ENCODE measurements at regions not wholly inside any gene's neighbourhood (a gene's known extent, or its start where the extent isn't known, plus 50 kb on each side); places are given as distances from the start of the nearest gene placed in this dataset.

- TF ChIP-seq, protein P1, sequence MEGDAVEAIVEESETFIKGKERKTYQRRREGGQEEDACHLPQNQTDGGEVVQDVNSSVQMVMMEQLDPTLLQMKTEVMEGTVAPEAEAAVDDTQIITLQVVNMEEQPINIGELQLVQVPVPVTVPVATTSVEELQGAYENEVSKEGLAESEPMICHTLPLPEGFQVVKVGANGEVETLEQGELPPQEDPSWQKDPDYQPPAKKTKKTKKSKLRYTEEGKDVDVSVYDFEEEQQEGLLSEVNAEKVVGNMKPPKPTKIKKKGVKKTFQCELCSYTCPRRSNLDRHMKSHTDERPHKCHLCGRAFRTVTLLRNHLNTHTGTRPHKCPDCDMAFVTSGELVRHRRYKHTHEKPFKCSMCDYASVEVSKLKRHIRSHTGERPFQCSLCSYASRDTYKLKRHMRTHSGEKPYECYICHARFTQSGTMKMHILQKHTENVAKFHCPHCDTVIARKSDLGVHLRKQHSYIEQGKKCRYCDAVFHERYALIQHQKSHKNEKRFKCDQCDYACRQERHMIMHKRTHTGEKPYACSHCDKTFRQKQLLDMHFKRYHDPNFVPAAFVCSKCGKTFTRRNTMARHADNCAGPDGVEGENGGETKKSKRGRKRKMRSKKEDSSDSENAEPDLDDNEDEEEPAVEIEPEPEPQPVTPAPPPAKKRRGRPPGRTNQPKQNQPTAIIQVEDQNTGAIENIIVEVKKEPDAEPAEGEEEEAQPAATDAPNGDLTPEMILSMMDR (IDR thresholded peaks at IDR 0.05; ENCODE audit: extremely low read depth in 1 of 2, insufficient read depth in 1 of 2, low read depth in 1 of 2, low read length in 2 of 2), result no peak
- TF ChIP-seq MAX (IDR thresholded peaks at IDR 0.05; ENCODE audit: insufficient read depth, insufficient read length) (no peak), FOS (IDR thresholded peaks at IDR 0.05; ENCODE audit: borderline replicate concordance, insufficient read depth, low read length) (no peak), POLR2AphosphoS5 (IDR thresholded peaks at IDR 0.05; ENCODE audit: insufficient read depth, low read depth, low read length) (no peak), GATA2 (IDR thresholded peaks at IDR 0.05; ENCODE audit: insufficient read depth, insufficient read length, low read depth, low read length) (no peak), EZH2 (IDR thresholded peaks at IDR 0.05; ENCODE audit: borderline replicate concordance, low read depth, low read length, severe bottlenecking) (no peak), MYC (IDR thresholded peaks at IDR 0.05; ENCODE audit: low read depth, low read length) (no peak), POLR2A (IDR thresholded peaks at IDR 0.05; ENCODE audit: low read depth, low read length) (no peak), JUN (IDR thresholded peaks at IDR 0.05; ENCODE audit: borderline replicate concordance, insufficient read depth, insufficient read length, low read depth) (no peak)
- no peak for FAIRE-seq
- POLR2A ChIA-PET, result no interaction called here
- intact Hi-C loops (cut with micrococcal nuclease), result loop anchor here (2.0 kb wide), 1 partner anchor 252 kb away; no protein-coding TSS in a partner anchor
- Histone ChIP-seq H3K27ac (ENCODE audit: insufficient read depth, low read depth, low read length) (no peak overlapping the region), H3K9me1 (replicated peaks; ENCODE audit: control insufficient read depth, extremely low read depth, insufficient read depth, low read length) (no peaks in the 10 kb centered on the region), H3K36me3 (ENCODE audit: control insufficient read depth in 2 of 2, extremely low read depth in 1 of 2, insufficient read depth in 2 of 2, low read length in 2 of 2) (no peaks in the 10 kb centered on the region), H3K27me3 (ENCODE audit: control insufficient read depth in 2 of 2, insufficient read depth in 2 of 2, low read length in 2 of 2) (no peaks in the 10 kb centered on the region), H3K4me3 (replicated peaks in 1 of 3; ENCODE audit: insufficient read depth in 1 of 3, low read depth in 1 of 3, low read length in 3 of 3) (no peak overlapping the region), H3K4me1 (ENCODE audit: control insufficient read depth, extremely low read depth, insufficient read depth, low read length) (no peaks in the 10 kb centered on the region), H3K79me2 (ENCODE audit: control insufficient read depth, insufficient read depth, low read length) (no peaks in the 10 kb centered on the region), H3K9ac (replicated peaks; ENCODE audit: extremely low read depth, insufficient read depth, low read length) (no peak overlapping the region), H2AFZ (ENCODE audit: low read depth, low read length) (no peak overlapping the region), H3K4me2 (ENCODE audit: insufficient read depth, low read length) (no peak overlapping the region), H4K20me1 (replicated peaks; ENCODE audit: control insufficient read depth, extremely low read depth, insufficient read depth, low read length) (no peaks in the 10 kb centered on the region), H3K9me3 (replicated peaks; ENCODE audit: control insufficient read depth, insufficient read depth, low read length) (no peaks in the 10 kb centered on the region)
- DNase-seq (ENCODE audit: low read depth, low spot score), result no peak
- CTCF ChIA-PET, result no interaction called here
- no TSS peak for BruUV-seq (replicated peaks)
- dilution Hi-C loops (cut with MboI; ENCODE audit: extremely low pct_ligation_motif_present, low sequenced_read_pairs), result no loop called here
These were observed 112.8 kb upstream of the H2AZ1 start for GRCh38 chr4:100062921-100063320.
